Transverse colon (tissue), 4 donors: ENCODE measurements at regions not wholly inside any gene's neighbourhood (a gene's known extent, or its start where the extent isn't known, plus 50 kb on each side); places are given as distances from the start of the nearest gene placed in this dataset.

Experiments used
- DNase-seq: peaks from one replicate; pipeline ENCODE4 v3.0.0-alpha.2; 2019
- H3K27ac ChIP-seq, 4 donors: fragments of 200-600 bp; sonication (generic); 2 replicates each; pipeline ENCODE4 v1.5.1; 2016 to 2018; ENCODE audit warnings: inconsistent platforms in 4 of 4
- H3K27me3 ChIP-seq: fragments of 200-600 bp; sonication (generic); 2 replicates; pipeline ENCODE4 v1.5.1; 2017; ENCODE audit warnings: inconsistent platforms
- H3K36me3 ChIP-seq, 4 donors: fragments of 200-600 bp; sonication (generic); 2 replicates each; pipeline ENCODE4 v1.5.1; 2017 to 2019; ENCODE audit warnings: inconsistent platforms in 4 of 4
- H3K4me1 ChIP-seq, 4 donors: fragments of 200-600 bp; sonication (generic); 2 replicates each; pipeline ENCODE4 v1.5.1; 2017 to 2020; ENCODE audit warnings: inconsistent platforms in 4 of 4
- H3K4me3 ChIP-seq, 4 donors: fragments of 200-600 bp; sonication (generic); 1 replicate in 1 of 4; 2 replicates in 3 of 4; pipeline versions ENCODE4 v1.5.1 to v1.6.1; 2017 to 2019; ENCODE audit warnings: inconsistent platforms in 4 of 4
- H3K9me3 ChIP-seq, 2 donors: fragments of 200-600 bp; sonication (generic); 2 replicates each; pipeline ENCODE4 v1.5.1; 2017 to 2019; ENCODE audit warnings: inconsistent platforms in 2 of 2
- CTCF ChIP-seq, 5 experiments: fragments of 200-600 bp in 3 of 5; fragments of 450-650 bp in 2 of 5; sonication (generic) in 3 of 5; IDR thresholded peaks; 1 replicate in 2 of 5; 2 replicates in 3 of 5; pipeline ENCODE4 v1.5.1; 2016 to 2017; ENCODE audit warnings: antibody characterized with exemption in 5 of 5, inconsistent platforms in 3 of 5, mild to moderate bottlenecking in 2 of 5, moderate library complexity in 1 of 5
- EP300 ChIP-seq: sonication (generic); formaldehyde crosslinking; IDR thresholded peaks from one replicate; pipeline ENCODE4 v1.6.1; 2017; ENCODE audit warnings: antibody characterized with exemption, low read depth
- POLR2A ChIP-seq: fragments of 450-650 bp; IDR thresholded peaks from one replicate; pipeline ENCODE4 v1.6.1; 2016; ENCODE audit warnings: antibody characterized with exemption, mild to moderate bottlenecking, moderate library complexity
- POLR2AphosphoS5 ChIP-seq, 3 donors: sonication (generic); formaldehyde crosslinking; IDR thresholded peaks; one replicate each; pipeline ENCODE4 v1.6.1; 2016; ENCODE audit warnings: antibody characterized with exemption in 3 of 3
- WGBS, 2 donors: methylation state at CpG; one replicate each; pipeline ENCODE4 v1.1.5; 2018; ENCODE audit warnings: low coverage in 1 of 2; 5-methylcytosine and 5-hydroxymethylcytosine counted together
- in situ Hi-C, 4 donors: fragments of 200-750 bp; cut with MboI; loops; one replicate each; pipeline versions ENCODE4 v1.15.0 to v1.15.1; 2017; ENCODE audit warnings: low sequenced_read_pairs in 3 of 4, low pct_ligation_motif_present in 1 of 4, low pct_unique_long_range_greater_than_20kb in 1 of 4
- intact Hi-C: fragments of 100-400 bp; cut with DNase I; formaldehyde crosslinking; loops from one replicate; pipeline ENCODE4 v1.15.1; 2023; ENCODE audit warnings: low total_unique reads

- TF ChIP-seq POLR2AphosphoS5 (IDR thresholded peaks at IDR 0.05), result no peak
- intact Hi-C loops (no loop called here), in situ Hi-C loops (no loop called here)
- no peak for DNase-seq
- no peak overlapping the region for H3K4me3 ChIP-seq
- no peaks in the 10 kb centered on the region for H3K36me3 ChIP-seq
- 20 to 48% methylated on average over 1 to 7 of the region's 7 CpGs for WGBS, 2 donors
- no peaks in the 10 kb centered on the region for H3K4me1 ChIP-seq
- no peak overlapping the region for H3K27ac ChIP-seq
- no peaks in the 10 kb centered on the region for H3K9me3 ChIP-seq
- peaks cover 25% of the 10 kb centered on the region for H3K27me3 ChIP-seq
Observed at GRCh38 chr17:79320331-79320730, 245.7 kb downstream of the ENGASE start.

- in situ Hi-C loops (no loop called here), intact Hi-C loops (loop anchor here (10.0 kb wide), 1 partner anchor 1973 kb away; no protein-coding TSS in a partner anchor)
- Histone ChIP-seq H3K36me3 (no peaks in the 10 kb centered on the region), H3K27me3 (peaks cover 41% of the 10 kb centered on the region), H3K9me3 (no peaks in the 10 kb centered on the region), H3K4me1 (no peaks in the 10 kb centered on the region), H3K27ac (no peak overlapping the region), H3K4me3 (no peak overlapping the region)
- no peak for DNase-seq
- TF ChIP-seq POLR2AphosphoS5 (IDR thresholded peaks at IDR 0.05) (no peak), POLR2A (no peak), EP300 (no peak), CTCF (IDR thresholded peaks at IDR 0.05) (no peak)
- 77 to 82% methylated on average over 5 of the region's 5 CpGs for WGBS, 2 donors
Observed at GRCh38 chr17:79317916-79318315, 243.3 kb downstream of the ENGASE start.

GRCh38 chr17:79316805-79317204 is 242.2 kb downstream of the ENGASE start:
- H3K4me3 ChIP-seq, result no peak overlapping the region
- no peaks in the 10 kb centered on the region for H3K9me3 ChIP-seq
- no peak for DNase-seq
- TF ChIP-seq EP300 (no peak), CTCF (IDR thresholded peaks at IDR 0.05) (no peak), POLR2AphosphoS5 (IDR thresholded peaks at IDR 0.05) (no peak), POLR2A (no peak)
- 66 to 100% methylated on average over 1 to 6 of the region's 6 CpGs for WGBS, 2 donors
- no peaks in the 10 kb centered on the region for H3K4me1 ChIP-seq
- intact Hi-C loops, result loop anchor here (10.0 kb wide), 1 partner anchor 1972 kb away; no protein-coding TSS in a partner anchor
- in situ Hi-C loops, result no loop called here
- no peaks in the 10 kb centered on the region for H3K36me3 ChIP-seq
- H3K27ac ChIP-seq, result no peak overlapping the region
- H3K27me3 ChIP-seq, result peaks cover 41% of the 10 kb centered on the region

- TF ChIP-seq POLR2AphosphoS5 (IDR thresholded peaks at IDR 0.05) (no peak), EP300 (no peak), CTCF (IDR thresholded peaks at IDR 0.05) (no peak), POLR2A (no peak)
- intact Hi-C loops, result loop anchor here (10.0 kb wide), 1 partner anchor 1971 kb away; no protein-coding TSS in a partner anchor
Observed at GRCh38 chr17:79315358-79316105, 240.9 kb downstream of the ENGASE start.

More at GRCh38 chr17:79315358-79316105, 240.9 kb downstream of the ENGASE start:
- H3K36me3 ChIP-seq, result no peaks in the 10 kb centered on the region
- H3K4me3 ChIP-seq, result no peak overlapping the region
- in situ Hi-C loops, result no loop called here
- H3K27ac ChIP-seq, result no peak overlapping the region
- H3K4me1 ChIP-seq, result no peaks in the 10 kb centered on the region
- 24 to 49% methylated on average over 11 to 30 of the region's 30 CpGs for WGBS, 2 donors
- DNase-seq, result no peak
- no peaks in the 10 kb centered on the region for H3K9me3 ChIP-seq
- H3K27me3 ChIP-seq, result peaks cover 39% of the 10 kb centered on the region
